OCI-LY7 (cell line): ENCODE measurements at regions not wholly inside any gene's neighbourhood (a gene's known extent, or its start where the extent isn't known, plus 50 kb on each side); places are given as distances from the start of the nearest gene placed in this dataset.
"Not testable (repeated sequence)": the region's sequence is repeated elsewhere in the genome, so short reads cannot be mapped to it uniquely, and the experiment has no call there.

Experiments used
- BruUV-seq: library from RNA; stranded (reverse); fragments of 400-500 nt; replicated peaks from 2 replicates; lab custom pipeline; 2021; lab: Mats Ljungman, UMichigan
- CTCF ChIA-PET: fragments of 300-600 bp; sonication (Branson Sonifier 250); formaldehyde crosslinking; loops from one replicate; lab custom pipeline; 2022; ENCODE audit warnings: antibody characterized with exemption; ENCODE audit not compliant: unreplicated experiment; lab: Charles Lee
- POLR2A ChIA-PET: fragments of 300-600 bp; sonication (Branson Sonifier 250); formaldehyde crosslinking; loops from one replicate; lab custom pipeline; 2022; ENCODE audit warnings: antibody characterized with exemption; lab: Charles Lee
- DNase-seq: peaks from one replicate; pipeline ENCODE4 v3.0.0-alpha.2; 2015; ENCODE audit warnings: low spot score
- H2AFZ ChIP-seq: fragments of 200-600 bp; sonication (generic), shearing (Covaris generic); 2 replicates; pipeline ENCODE4 v1.6.1; 2014; ENCODE audit warnings: mild to moderate bottlenecking, antibody characterized with exemption, low read length, moderate library complexity
- H3K27ac ChIP-seq: fragments of 200-600 bp; sonication (generic); 2 replicates; pipeline ENCODE4 v1.5.1; 2014; ENCODE audit warnings: mixed run types, low read depth, mild to moderate bottlenecking, moderate library complexity, low read length, inconsistent platforms; ENCODE audit not compliant: poor library complexity, severe bottlenecking
- H3K36me3 ChIP-seq: fragments of 200-600 bp; sonication (generic); 2 replicates; pipeline ENCODE4 v1.6.1; 2014; ENCODE audit warnings: mild to moderate bottlenecking, antibody characterized with exemption, low read length, moderate library complexity, mixed read lengths; ENCODE audit not compliant: insufficient read depth
- H3K4me1 ChIP-seq: fragments of 200-600 bp; sonication (generic); 2 replicates; pipeline ENCODE4 v1.5.1; 2014; ENCODE audit warnings: mild to moderate bottlenecking, low read length; ENCODE audit not compliant: insufficient read depth, poor library complexity, severe bottlenecking
- H3K4me2 ChIP-seq: fragments of 200-600 bp; sonication (generic); 2 replicates; pipeline ENCODE4 v1.6.1; 2014; ENCODE audit warnings: mild to moderate bottlenecking, low read length
- H3K4me3 ChIP-seq: fragments of 200-600 bp; sonication (generic); 2 replicates; pipeline ENCODE4 v1.5.1; 2014; ENCODE audit warnings: mild to moderate bottlenecking, low read depth, low read length; ENCODE audit not compliant: poor library complexity, severe bottlenecking
- H3K79me2 ChIP-seq: fragments of 200-600 bp; sonication (generic); 2 replicates; pipeline ENCODE4 v1.6.1; 2016; ENCODE audit warnings: low read depth, mild to moderate bottlenecking, low read length, moderate library complexity, mixed read lengths; ENCODE audit not compliant: insufficient read depth
- H3K9me2 ChIP-seq: fragments of 200-600 bp; sonication (generic); 2 replicates; pipeline ENCODE4 v1.6.1; 2016; ENCODE audit warnings: mild to moderate bottlenecking, low read length, mixed read lengths; ENCODE audit not compliant: insufficient read depth
- H3K9me3 ChIP-seq: fragments of 200-600 bp; sonication (generic); 2 replicates; pipeline ENCODE4 v1.6.1; 2014; ENCODE audit warnings: mild to moderate bottlenecking, mixed run types, low read length, mixed read lengths
- H4K20me1 ChIP-seq: fragments of 200-600 bp; sonication (generic); 2 replicates; pipeline ENCODE4 v1.6.1; 2014; ENCODE audit warnings: mild to moderate bottlenecking, antibody characterized with exemption, low read length, moderate library complexity, mixed read lengths; ENCODE audit not compliant: insufficient read depth
- EZH2phosphoT487 ChIP-seq: fragments of 200-600 bp; sonication (generic); IDR thresholded peaks from 2 replicates; pipeline ENCODE4 v1.6.1; 2018; ENCODE audit warnings: low read depth, borderline replicate concordance, mild to moderate bottlenecking, mixed run types, antibody characterized with exemption, low read length, moderate library complexity, mixed read lengths
- intact Hi-C: fragments of 100-400 bp; cut with micrococcal nuclease; formaldehyde crosslinking; loops from one replicate; pipeline ENCODE4 v1.10.0; 2022; ENCODE audit not compliant: unreplicated experiment
- TF ChIP-seq, protein P1 (sequence below): fragments of 200-600 bp; sonication (generic); conservative IDR thresholded peaks from 2 replicates; pipeline ENCODE4 v1.5.1; 2014; ENCODE audit warnings: mild to moderate bottlenecking, antibody characterized with exemption, low read length, moderate library complexity, mixed read lengths

DNA sequence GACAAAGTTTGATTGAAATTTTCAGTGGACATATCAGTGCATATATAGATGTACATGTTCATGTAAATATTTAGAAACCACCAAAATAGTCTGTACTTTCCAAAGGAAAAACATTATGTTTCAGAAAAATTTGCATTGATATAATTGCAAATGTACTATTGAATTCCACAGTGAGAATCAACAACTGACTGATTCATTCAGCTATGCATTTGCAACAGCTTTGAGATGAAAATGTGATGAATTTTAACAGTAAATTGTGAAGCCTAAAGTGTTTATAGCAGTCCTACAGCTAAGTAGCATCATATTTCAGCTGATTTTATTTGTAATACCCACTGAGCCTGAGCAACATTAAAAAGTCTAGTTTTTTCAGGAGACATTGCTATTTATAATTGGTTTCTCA lies 1647.4 kb upstream of the DDX18 start:
- no peak for TF ChIP-seq EZH2phosphoT487
- TF ChIP-seq, protein P1, sequence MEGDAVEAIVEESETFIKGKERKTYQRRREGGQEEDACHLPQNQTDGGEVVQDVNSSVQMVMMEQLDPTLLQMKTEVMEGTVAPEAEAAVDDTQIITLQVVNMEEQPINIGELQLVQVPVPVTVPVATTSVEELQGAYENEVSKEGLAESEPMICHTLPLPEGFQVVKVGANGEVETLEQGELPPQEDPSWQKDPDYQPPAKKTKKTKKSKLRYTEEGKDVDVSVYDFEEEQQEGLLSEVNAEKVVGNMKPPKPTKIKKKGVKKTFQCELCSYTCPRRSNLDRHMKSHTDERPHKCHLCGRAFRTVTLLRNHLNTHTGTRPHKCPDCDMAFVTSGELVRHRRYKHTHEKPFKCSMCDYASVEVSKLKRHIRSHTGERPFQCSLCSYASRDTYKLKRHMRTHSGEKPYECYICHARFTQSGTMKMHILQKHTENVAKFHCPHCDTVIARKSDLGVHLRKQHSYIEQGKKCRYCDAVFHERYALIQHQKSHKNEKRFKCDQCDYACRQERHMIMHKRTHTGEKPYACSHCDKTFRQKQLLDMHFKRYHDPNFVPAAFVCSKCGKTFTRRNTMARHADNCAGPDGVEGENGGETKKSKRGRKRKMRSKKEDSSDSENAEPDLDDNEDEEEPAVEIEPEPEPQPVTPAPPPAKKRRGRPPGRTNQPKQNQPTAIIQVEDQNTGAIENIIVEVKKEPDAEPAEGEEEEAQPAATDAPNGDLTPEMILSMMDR: no peak
- H3K9me3 ChIP-seq: no peaks in the 10 kb centered on the region
- POLR2A ChIA-PET: no interaction called here

DNA sequence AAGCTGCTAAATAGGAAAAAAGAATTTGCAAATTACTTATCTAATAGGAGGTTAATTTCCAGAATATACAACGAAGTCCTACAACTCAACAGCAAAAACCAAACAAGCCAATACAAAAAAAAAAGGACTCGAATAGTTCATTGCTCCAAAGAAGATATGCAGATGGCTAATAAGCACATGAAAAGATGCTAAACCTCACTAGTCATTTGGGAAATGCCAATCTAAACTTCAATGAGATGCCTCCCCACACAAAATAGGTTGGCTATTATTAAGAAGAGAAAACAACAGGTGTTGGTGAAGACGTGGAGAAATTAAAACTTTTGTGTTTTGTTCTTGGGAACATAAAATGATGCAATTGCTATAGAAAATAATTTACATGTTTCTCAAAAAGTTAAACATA lies 1634.4 kb upstream of the DDX18 start:
- ChIA-PET CTCF (no interaction called here), POLR2A (no interaction called here)
- H3K9me2 ChIP-seq: no peaks in the 10 kb centered on the region
- no peaks in the 10 kb centered on the region for H4K20me1 ChIP-seq
- H3K4me3 ChIP-seq: no peak overlapping the region
- no peak overlapping the region for H3K4me2 ChIP-seq
- DNase-seq: no peak
- no peaks in the 10 kb centered on the region for H3K9me3 ChIP-seq
- TF ChIP-seq, protein P1: no peak
- no peak for TF ChIP-seq EZH2phosphoT487
- H3K79me2 ChIP-seq: no peaks in the 10 kb centered on the region
- H3K36me3 ChIP-seq: no peaks in the 10 kb centered on the region
- no peaks in the 10 kb centered on the region for H3K4me1 ChIP-seq
- BruUV-seq: no TSS peak
- no peak overlapping the region for H2AFZ ChIP-seq
- H3K27ac ChIP-seq: no peak overlapping the region
- intact Hi-C loops: no loop called here

More for the DNA sequence above, 1647.4 kb upstream of the DDX18 start:
- Histone ChIP-seq H4K20me1 (no peaks in the 10 kb centered on the region), H3K79me2 (no peaks in the 10 kb centered on the region), H3K4me1 (no peaks in the 10 kb centered on the region), H2AFZ (no peak overlapping the region), H3K4me3 (no peak overlapping the region), H3K9me2 (no peaks in the 10 kb centered on the region), H3K36me3 (no peaks in the 10 kb centered on the region), H3K4me2 (no peak overlapping the region), H3K27ac (no peak overlapping the region)
- no peak for DNase-seq
- intact Hi-C loops: no loop called here
- CTCF ChIA-PET: no interaction called here
- no TSS peak for BruUV-seq

DNA sequence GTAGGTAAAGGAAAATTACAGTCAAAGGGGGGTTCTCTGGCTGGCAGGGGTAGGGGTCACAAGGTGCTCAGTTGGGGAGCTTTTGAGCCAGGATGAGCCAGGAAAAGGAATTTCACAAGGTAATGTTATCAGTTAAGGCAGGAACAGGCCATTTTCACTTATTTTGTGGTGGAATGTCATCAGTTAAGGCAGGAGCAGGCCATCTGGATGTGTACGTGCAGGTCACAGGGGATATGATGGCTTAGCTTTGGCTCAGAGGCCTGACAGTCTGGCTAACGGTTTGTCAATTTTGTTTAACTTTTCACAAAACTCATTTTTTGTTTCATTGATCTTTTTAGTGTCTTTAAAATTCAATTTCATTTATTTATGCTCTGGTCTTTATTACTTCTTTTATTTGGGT lies 1623.8 kb upstream of the DDX18 start:
- H3K9me2 ChIP-seq, intact Hi-C loops, H3K4me3 ChIP-seq, H3K36me3 ChIP-seq, H3K4me2 ChIP-seq, H3K9me3 ChIP-seq, H3K4me1 ChIP-seq, H3K79me2 ChIP-seq, CTCF ChIA-PET, H2AFZ ChIP-seq, H4K20me1 ChIP-seq, BruUV-seq, DNase-seq, POLR2A ChIA-PET, H3K27ac ChIP-seq: not testable (repeated sequence)
